Activated B cell treated with CpG ODN at 0.5 μM for 24 hours (primary cell): ENCODE measurements at regions not wholly inside any gene's neighbourhood (a gene's known extent, or its start where the extent isn't known, plus 50 kb on each side); places are given as distances from the start of the nearest gene placed in this dataset.

Source experiments
- ATAC-seq: fragments of 200-7000 bp; cut with Tn5 transposase; one replicate; pipeline ENCODE4 v1.10.0; 2021; ENCODE audit warnings: low read depth, mild to moderate bottlenecking, moderate library complexity
- CTCF ChIA-PET: fragments of 350-600 bp; sonication (Branson Sonifier 250); formaldehyde crosslinking; loops from one replicate; lab custom pipeline; 2021; ENCODE audit warnings: antibody characterized with exemption; lab: Charles Lee
- POLR2A ChIA-PET: fragments of 350-600 bp; sonication (Branson Sonifier 250); formaldehyde crosslinking; loops from one replicate; lab custom pipeline; 2021; ENCODE audit warnings: antibody characterized with exemption; lab: Charles Lee
- DNase-seq: peaks from one replicate; pipeline ENCODE4 v3.0.0; 2022
- H3K27ac Mint-ChIP-seq: one replicate; pipeline ENCODE4 v1.8.0; 2020; ENCODE audit warnings: mixed read lengths
- H3K27me3 Mint-ChIP-seq: one replicate; pipeline ENCODE4 v1.8.0; 2021; ENCODE audit warnings: mixed read lengths
- H3K36me3 Mint-ChIP-seq: one replicate; pipeline ENCODE4 v1.8.0; 2021; ENCODE audit warnings: low read depth, mixed read lengths
- H3K4me1 Mint-ChIP-seq: one replicate; pipeline ENCODE4 v1.8.0; 2021; ENCODE audit warnings: mixed read lengths
- H3K4me3 Mint-ChIP-seq: one replicate; pipeline ENCODE4 v1.8.0; 2020; ENCODE audit warnings: mild to moderate bottlenecking, mixed read lengths
- H3K9me3 Mint-ChIP-seq: one replicate; pipeline ENCODE4 v1.8.0; 2020; ENCODE audit warnings: mixed read lengths
- CTCF ChIP-seq: fragments of 200-600 bp; IDR thresholded peaks from one replicate; pipeline ENCODE4 v1.8.0; 2022; ENCODE audit warnings: antibody characterized with exemption, mild to moderate bottlenecking
- intact Hi-C: fragments of 100-400 bp; cut with micrococcal nuclease; formaldehyde crosslinking; loops from one replicate; pipeline ENCODE4 v1.15.1; 2024

GRCh38 chr9:103625161-103625804 lies 468.8 kb upstream of the SMC2 start:
- no peaks in the 10 kb centered on the region for H3K36me3 Mint-ChIP-seq
- DNase-seq = no peak
- intact Hi-C loops = no loop called here
- CTCF ChIA-PET = no interaction called here
- peaks cover 2% of the 10 kb centered on the region for H3K9me3 Mint-ChIP-seq
- no peak for TF ChIP-seq CTCF
- no peak overlapping the region for H3K27ac Mint-ChIP-seq
- H3K4me1 Mint-ChIP-seq = no peaks in the 10 kb centered on the region
- POLR2A ChIA-PET = no interaction called here
- no peak overlapping the region for H3K4me3 Mint-ChIP-seq
- no peaks in the 10 kb centered on the region for H3K27me3 Mint-ChIP-seq
- ATAC-seq = no peak

- no peak for TF ChIP-seq CTCF
- intact Hi-C loops = no loop called here
- Mint-ChIP-seq H3K27me3 (no peaks in the 10 kb centered on the region), H3K27ac (no peak overlapping the region), H3K9me3 (no peaks in the 10 kb centered on the region), H3K36me3 (no peaks in the 10 kb centered on the region), H3K4me1 (no peaks in the 10 kb centered on the region), H3K4me3 (no peak overlapping the region)
- no peak for ATAC-seq
- no peak for DNase-seq
- POLR2A ChIA-PET = no interaction called here
- CTCF ChIA-PET = no interaction called here
These were observed 466.4 kb upstream of the SMC2 start for GRCh38 chr9:103627731-103628130.

GRCh38 chr9:103649086-103649485 lies 445.0 kb upstream of the SMC2 start:
- Mint-ChIP-seq H3K36me3 (no peaks in the 10 kb centered on the region), H3K9me3 (peaks cover 2% of the 10 kb centered on the region), H3K27ac (no peak overlapping the region), H3K4me3 (no peak overlapping the region), H3K4me1 (no peaks in the 10 kb centered on the region), H3K27me3 (no peaks in the 10 kb centered on the region)
- no peak for TF ChIP-seq CTCF
- intact Hi-C loops = no loop called here
- CTCF ChIA-PET = no interaction called here
- ATAC-seq (no peak), DNase-seq (no peak)
- POLR2A ChIA-PET = no interaction called here

- ChIA-PET CTCF (no interaction called here), POLR2A (no interaction called here)
- Mint-ChIP-seq H3K36me3 (no peaks in the 10 kb centered on the region), H3K4me3 (no peak overlapping the region), H3K9me3 (peaks cover 8% of the 10 kb centered on the region), H3K27me3 (no peaks in the 10 kb centered on the region), H3K4me1 (no peaks in the 10 kb centered on the region), H3K27ac (no peak overlapping the region)
- ATAC-seq (no peak), DNase-seq (no peak)
- no peak for TF ChIP-seq CTCF
- intact Hi-C loops = no loop called here
These were observed 436.0 kb upstream of the SMC2 start for GRCh38 chr9:103658156-103658555.

GRCh38 chr9:103660830-103661229 lies 433.3 kb upstream of the SMC2 start:
- TF ChIP-seq CTCF = no peak
- H3K4me1 Mint-ChIP-seq = no peaks in the 10 kb centered on the region
- CTCF ChIA-PET = no interaction called here
- no peaks in the 10 kb centered on the region for H3K27me3 Mint-ChIP-seq
- no peak overlapping the region for H3K27ac Mint-ChIP-seq
- DNase-seq (no peak), ATAC-seq (no peak)
- no peaks in the 10 kb centered on the region for H3K36me3 Mint-ChIP-seq
- peaks cover 6% of the 10 kb centered on the region for H3K9me3 Mint-ChIP-seq
- POLR2A ChIA-PET = no interaction called here
- H3K4me3 Mint-ChIP-seq = no peak overlapping the region
- intact Hi-C loops = no loop called here
